ENCODE measurements at regions not wholly inside any gene's neighbourhood (a gene's known extent, or its start where the extent isn't known, plus 50 kb on each side); places are given as distances from the start of the nearest gene placed in this dataset.
A peak's percentile ranks its signal among the peaks of the same experiment; 100 is the strongest.

DNA sequence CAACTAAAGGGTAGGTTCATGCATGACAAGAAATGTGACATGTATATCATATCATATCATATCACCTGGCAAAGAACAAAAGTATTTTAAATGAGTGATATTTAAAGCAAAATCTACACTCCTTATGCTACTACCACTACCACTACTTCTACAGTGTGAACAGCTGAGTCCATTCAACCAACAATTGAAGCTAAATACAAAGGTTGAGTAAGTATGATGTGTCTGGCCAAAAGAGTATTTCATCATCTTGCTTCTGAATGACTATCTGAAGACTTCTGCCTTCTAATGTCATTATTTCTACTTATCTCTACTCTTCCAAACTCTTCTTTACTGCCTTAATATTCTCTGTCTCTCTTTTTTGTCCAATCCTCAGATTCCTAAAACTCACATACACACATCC, 292.6 kb upstream of the CAND1 start:
- no peak for DNase-seq

DNA sequence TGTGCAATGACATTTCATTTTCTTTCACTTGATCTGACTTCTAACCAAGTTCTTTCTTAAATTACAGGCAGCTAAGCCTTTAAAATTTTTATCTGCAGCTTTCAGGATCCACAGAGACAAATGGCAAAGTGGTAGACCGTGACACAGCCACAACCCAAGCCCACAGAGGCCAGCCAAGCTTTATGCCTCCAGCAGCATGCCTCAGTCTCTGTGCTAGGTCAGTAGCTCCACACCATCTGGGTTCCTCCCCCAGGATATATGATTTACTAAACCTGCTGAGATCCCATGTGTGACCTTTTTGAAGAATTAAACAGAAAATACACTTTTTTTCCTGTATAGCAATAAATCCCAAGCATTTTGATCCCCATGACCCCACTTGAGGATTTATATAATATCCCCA, 290.4 kb upstream of the CAND1 start:
- DNase-seq = no peak

DNA sequence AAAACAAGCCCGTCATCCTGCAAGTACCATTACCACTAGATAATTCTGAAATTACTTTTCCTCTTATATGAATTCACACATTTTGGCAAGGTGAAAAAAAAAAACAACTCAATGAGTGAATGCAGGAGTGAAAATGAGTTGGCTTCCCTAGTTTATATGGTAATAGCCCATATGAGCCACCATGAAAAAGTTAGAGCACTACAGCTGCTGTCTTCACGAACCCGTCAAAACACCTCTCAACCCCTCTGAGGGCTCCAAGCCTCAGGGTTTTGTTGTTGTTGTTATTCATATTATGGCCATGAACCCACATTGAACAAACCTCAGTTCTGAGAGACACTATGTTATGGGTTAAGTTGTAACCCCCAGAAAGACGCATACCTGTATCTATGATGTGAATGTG, 289.9 kb upstream of the CAND1 start:
- DNase-seq = no peak

GRCh38 chr12:66984077-66984476, 285.1 kb upstream of the CAND1 start:
- no peak for DNase-seq

DNA sequence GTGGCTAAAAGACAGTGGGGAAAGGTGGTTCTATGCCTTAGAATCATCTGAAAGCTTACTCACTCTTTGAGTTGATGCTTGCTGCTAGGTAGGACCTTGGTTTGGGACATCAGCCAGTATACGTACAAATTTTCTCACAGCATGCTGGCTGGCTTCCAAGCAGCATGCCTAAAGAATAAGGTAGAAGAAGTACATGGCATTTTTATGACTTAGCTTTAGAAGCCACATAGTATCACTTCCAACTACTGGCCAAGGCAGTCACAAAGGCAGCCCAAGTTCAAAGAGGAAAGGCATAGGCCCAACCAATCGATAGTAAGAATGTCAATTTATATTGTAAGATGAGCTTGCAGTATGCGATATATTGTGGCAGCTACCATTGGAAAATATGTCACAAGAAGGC, 284.2 kb upstream of the CAND1 start:
- DNase-seq = no peak

GRCh38 chr12:66999141-66999540, 270.0 kb upstream of the CAND1 start:
- DNase-seq = peak; percentile 2

GRCh38 chr12:67001251-67001650, 267.9 kb upstream of the CAND1 start:
- no peak for DNase-seq

GRCh38 chr12:67002720-67003119, 266.4 kb upstream of the CAND1 start:
- DNase-seq = no peak

- no peak for DNase-seq
Observed at GRCh38 chr12:67006610-67007009, 262.5 kb upstream of the CAND1 start.

- DNase-seq = no peak
Observed at GRCh38 chr12:67014642-67015041, 254.5 kb upstream of the CAND1 start.

- no peak for DNase-seq
Observed at GRCh38 chr12:67018105-67018504, 251.1 kb upstream of the CAND1 start.

DNA sequence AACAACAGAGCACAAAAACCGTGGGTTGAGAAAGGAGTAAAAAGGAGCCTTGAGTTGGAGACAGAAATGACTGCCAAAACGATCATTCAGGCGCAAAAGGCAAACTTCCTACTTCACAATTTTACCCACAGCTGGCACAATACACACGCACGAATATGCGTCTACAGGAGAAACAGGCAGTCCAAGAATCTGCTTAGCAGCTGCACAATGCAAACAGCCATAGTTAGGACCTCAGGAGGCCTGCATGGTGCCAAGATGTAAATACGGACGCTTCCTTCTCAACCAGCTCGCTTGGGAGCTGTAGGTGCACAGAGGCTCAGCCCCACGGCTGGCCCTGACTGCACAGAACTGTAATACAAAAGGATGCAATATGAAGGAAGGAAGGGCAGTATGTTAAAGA, 250.1 kb upstream of the CAND1 start:
- DNase-seq = no peak

DNA sequence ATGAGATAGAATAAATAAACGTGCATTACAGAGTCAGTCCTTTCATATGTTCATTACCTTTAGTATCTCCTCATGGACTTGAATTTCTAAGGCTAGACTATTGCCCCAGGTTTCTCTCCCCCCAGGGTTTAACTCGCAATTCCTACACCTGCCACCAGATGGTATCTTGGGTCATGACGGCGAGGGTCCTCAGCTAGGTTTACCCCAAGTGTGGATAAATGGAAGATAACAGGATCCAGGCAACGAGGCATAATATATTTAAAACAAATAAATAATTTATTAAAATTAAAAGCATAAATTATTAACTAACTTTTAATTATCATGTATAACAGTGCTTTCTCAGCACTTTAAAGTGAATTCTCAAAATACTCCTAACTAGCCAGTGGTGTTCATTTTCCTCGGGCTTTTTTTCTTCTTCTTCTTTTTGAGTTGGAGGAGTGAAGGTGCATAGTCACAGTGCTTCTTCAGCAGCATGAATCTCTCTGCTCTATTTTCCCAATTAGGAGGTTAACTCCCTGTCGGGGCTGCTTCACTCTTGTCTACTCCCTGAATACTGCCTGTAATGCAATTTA, 243.5 kb upstream of the CAND1 start:
- peak; percentile 65 for DNase-seq

GRCh38 chr12:67026487-67027246, 242.5 kb upstream of the CAND1 start:
- no peak for DNase-seq

DNA sequence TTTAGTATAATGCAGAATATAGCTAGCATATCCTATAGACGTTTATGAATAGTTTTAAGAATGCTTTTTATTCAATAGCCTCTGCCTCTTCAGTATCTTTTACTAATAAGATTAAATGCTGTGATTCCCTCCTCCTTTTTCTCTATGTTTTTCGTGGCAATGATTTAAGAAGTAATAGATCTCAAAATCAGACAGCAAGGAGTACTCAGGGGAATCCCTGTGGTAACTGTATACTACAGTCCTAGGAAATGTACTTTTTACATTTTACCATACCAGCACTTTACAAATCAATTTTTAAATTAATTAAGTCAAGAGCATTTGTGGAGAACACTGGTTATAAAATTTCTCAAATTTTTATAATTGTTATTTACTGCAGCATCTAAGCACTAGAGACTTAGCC, 240.6 kb upstream of the CAND1 start:
- no peak for DNase-seq

DNA sequence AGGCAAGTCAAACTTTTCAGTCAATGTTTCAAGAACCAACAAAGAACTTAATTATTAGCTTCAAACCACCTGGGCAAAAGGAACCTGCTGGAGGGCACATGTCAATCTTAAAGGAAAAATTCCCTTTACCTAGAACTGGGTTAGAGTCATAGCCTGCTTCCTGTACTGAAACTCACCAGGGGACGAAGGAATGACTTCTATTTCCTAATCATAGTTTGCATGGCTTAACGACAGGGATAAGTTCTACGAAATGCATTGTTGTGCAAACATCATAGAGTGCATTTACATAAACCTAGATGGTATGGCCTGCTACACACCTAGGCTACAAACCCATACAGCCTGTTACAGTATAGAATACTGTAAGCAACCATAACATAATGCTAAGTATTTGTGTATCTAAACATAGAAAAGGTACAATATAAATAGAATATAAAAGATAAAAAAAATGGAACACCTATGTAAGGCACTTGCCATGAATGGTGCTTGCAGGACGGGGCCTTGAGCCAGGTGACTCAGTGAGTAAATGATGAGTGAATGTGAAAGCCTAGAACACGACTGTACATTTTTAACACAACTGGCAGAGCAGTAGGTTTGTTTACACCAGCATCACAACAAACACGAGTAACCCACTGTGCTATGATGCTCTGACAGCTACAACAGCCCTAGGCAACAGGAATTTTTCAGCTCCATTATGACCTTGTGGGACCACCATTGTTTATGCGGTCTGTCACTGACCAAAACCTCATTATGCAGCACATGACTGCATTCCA, 234.9 kb upstream of the CAND1 start:
- no peak for DNase-seq

- no peak for DNase-seq
Observed at GRCh38 chr12:67035121-67035520, 234.0 kb upstream of the CAND1 start.

GRCh38 chr12:67038486-67038885, 230.7 kb upstream of the CAND1 start:
- DNase-seq = no peak

DNA sequence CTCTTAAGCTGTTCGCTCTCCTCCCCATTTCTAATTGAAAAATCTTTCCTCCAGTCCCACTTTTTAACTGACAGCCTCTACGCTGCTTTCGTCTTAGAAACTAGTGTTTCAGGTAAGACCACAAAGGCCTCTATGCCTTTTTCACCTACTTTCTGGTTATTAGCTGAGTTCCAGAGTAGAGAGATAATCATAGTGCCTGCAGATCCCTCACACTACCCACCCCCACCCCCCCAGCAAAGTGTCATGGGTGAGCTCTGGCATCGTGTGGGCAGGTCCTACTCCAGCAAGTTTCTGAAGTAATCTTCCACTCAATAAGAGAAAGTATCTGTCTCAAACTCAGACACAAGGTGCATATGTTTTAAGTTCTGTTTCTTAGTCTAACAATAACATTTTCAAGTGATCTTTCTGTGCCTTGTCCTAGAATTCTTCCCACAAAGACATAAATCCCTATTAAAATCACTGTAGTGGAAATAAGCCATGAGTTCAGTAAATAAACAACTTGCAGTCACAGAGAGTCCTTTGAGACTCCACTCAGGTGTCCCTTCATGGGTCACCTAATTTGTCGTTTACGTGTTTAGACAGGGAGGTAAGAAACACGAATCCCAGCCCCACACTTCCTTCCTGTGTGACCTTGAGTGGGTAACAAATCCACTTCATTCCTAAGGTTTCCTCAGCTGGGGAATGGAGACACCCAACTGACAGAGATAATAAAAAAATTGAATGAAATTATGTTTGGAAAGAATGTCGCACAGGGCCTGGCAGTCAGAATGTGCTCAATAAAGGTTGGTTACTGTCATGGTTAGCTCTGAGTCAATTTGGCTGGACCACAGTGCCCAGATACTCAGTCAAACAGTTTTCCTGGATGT, 228.9 kb upstream of the CAND1 start:
- no peak for DNase-seq

GRCh38 chr12:67040861-67041137, 228.4 kb upstream of the CAND1 start:
- no peak for DNase-seq

- DNase-seq = no peak
Observed at GRCh38 chr12:67042697-67043131, 226.4 kb upstream of the CAND1 start.

GRCh38 chr12:67043771-67044170, 225.4 kb upstream of the CAND1 start:
- DNase-seq = no peak

DNA sequence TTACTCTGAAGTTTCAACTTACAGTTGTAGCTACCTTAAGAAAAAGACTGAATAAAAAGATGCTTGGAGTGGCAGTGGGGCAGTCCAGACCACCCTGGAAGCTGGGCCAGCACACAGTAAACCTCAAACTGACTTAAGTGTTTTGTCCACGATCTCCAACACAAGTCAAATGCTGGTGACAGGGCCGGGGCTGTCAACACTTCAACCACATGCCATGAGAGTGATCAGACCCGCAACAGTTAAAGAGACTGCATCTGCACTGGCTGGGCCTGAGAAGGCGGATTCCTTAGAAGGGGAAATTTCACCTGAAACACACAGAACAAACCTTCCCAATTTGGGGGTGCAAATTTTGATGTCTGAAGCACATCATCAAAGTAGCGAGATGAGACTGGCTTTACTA, 223.5 kb upstream of the CAND1 start:
- no peak for DNase-seq

Data from hematopoietic multipotent progenitor cell treated with erythropoietin and hydrocortisone succinate and interleukin-3 and kit ligand, for 4 days (in vitro differentiated cells).